ENCODE measurements at regions not wholly inside any gene's neighbourhood (a gene's known extent, or its start where the extent isn't known, plus 50 kb on each side); places are given as distances from the start of the nearest gene placed in this dataset.

DNA sequence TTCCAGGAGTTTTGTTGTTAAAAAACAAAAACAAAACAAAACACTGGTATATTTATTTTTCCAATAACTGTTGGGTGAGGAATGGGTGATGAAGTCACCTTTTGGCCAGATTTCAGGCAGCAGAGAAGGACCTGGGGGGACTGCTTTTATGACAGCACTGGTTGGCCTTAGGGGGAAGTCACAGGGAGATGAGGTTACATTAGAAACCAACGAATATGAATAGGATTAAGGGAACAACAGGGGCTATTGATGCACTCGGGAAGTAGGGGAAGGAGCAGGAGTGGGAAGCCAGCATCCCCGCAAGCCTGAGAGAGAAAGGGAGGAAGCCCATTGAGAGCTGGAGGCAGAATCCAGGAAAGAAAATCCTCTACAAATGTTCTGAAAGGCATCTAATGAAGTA is 958.4 kb downstream of the TYW1 start:
- TF ChIP-seq, protein P1, sequence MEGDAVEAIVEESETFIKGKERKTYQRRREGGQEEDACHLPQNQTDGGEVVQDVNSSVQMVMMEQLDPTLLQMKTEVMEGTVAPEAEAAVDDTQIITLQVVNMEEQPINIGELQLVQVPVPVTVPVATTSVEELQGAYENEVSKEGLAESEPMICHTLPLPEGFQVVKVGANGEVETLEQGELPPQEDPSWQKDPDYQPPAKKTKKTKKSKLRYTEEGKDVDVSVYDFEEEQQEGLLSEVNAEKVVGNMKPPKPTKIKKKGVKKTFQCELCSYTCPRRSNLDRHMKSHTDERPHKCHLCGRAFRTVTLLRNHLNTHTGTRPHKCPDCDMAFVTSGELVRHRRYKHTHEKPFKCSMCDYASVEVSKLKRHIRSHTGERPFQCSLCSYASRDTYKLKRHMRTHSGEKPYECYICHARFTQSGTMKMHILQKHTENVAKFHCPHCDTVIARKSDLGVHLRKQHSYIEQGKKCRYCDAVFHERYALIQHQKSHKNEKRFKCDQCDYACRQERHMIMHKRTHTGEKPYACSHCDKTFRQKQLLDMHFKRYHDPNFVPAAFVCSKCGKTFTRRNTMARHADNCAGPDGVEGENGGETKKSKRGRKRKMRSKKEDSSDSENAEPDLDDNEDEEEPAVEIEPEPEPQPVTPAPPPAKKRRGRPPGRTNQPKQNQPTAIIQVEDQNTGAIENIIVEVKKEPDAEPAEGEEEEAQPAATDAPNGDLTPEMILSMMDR (IDR thresholded peaks at IDR 0.05; ENCODE audit: low read depth, low read length) = no peak
- DNase-seq (ENCODE audit: extremely low read depth, low read depth) = no peak

DNA sequence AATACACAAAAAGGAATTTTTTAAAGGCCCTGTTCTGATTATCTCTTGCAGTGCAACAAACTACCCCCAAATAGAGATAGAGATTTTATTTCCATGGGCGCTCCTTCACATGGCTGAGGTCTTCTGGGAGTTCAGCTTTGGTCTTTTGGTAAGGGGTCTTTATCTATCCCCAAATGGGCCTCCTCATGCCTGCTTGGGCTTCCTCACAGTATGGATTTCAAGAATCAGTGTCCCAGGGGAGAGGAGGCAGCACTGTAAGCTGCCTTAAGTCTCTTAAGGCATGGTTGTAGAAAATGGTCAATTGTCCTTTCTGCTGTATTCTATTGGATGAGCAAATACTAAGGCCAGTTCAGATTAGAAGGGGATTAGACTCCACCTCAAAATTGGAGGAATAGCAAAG is 966.2 kb downstream of the TYW1 start:
- TF ChIP-seq, protein P1 (IDR thresholded peaks at IDR 0.05; ENCODE audit: low read depth, low read length) = no peak
- DNase-seq (ENCODE audit: extremely low read depth, low read depth) = no peak

DNA sequence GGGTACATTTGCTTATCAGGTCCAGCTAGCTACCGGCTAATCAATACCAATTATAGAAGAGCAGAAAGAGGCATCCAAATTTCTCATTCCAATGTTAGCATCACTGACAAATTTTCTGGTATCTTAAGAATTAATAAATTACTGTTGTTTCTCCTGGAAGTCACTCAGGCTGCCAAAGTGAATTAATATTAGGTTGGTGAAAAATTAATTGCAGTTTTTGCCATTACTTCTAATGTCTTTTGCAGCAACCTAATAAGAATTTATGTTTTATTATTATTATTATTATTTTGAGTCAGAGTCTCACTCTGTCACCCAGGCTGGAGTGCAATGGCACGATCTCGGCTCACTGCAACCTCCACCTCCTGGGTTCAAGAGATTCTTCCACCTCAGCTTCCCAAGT is 979.9 kb downstream of the TYW1 start:
- TF ChIP-seq, protein P1 (IDR thresholded peaks at IDR 0.05; ENCODE audit: low read depth, low read length) = no peak
- no peak for DNase-seq (ENCODE audit: extremely low read depth, low read depth)

DNA sequence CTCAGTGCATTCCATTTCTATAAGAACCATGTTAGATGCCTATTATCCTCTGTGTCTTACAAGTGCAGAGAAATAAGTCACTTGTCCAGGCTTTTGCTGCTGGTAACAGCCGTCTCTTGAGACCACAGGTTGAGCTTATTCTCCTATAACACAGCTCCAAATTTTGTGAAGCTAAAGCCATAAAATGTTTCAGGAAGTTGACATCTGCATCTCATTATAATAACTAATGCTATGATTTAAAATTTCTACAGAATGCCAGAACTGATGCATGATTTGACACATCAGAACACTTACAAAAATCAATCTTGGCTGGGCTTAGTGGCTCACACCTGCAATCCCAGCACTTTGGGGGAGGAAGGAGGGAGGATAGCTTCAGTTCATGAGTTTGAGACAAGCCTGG is 986.9 kb downstream of the TYW1 start:
- TF ChIP-seq, protein P1 (IDR thresholded peaks at IDR 0.05; ENCODE audit: low read depth, low read length) = no peak
- DNase-seq (ENCODE audit: extremely low read depth, low read depth) = no peak

DNA sequence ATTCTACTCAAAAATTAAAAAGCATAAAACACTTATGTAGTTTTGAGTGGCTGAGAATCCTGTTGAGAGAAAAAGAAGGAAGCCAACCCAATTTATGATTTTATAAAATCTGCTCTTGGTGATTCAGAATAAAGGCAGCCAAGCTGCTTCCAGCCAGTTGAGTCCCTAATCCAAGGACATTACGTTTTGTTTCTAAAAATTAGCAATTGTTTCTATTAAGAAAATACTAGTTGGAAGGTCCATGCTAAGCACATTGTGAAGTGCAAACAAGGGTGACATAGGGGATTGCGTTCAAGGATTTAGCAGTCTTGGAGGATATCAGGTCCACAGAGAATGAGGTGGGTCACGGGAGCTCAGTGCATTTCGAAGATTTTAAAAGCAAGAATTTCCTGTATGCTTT is 987.7 kb downstream of the TYW1 start:
- TF ChIP-seq, protein P1 (IDR thresholded peaks at IDR 0.05; ENCODE audit: low read depth, low read length) = no peak
- DNase-seq (ENCODE audit: extremely low read depth, low read depth) = no peak

DNA sequence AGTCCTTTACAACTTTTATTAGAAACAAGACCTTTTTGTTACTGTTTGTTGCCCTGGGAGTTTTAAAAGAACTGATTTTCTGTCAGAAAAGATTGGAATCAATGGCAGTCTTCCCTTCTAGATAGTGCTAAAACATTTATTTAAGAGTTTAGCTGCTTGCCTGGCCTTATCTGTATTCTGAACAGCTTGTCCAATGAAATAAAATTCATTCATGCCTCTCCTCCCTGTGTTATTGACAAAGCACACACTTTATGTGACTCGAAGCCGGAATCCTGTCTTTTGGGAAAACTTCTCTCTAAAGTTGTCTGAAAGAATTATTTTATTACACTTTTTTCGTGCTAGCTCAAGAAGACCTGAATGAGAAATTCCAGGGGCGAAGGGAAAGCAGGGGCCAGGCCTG is 992.5 kb downstream of the TYW1 start:
- DNase-seq (ENCODE audit: extremely low read depth, low read depth) = no peak
- TF ChIP-seq, protein P1 (IDR thresholded peaks at IDR 0.05; ENCODE audit: low read depth, low read length) = no peak

DNA sequence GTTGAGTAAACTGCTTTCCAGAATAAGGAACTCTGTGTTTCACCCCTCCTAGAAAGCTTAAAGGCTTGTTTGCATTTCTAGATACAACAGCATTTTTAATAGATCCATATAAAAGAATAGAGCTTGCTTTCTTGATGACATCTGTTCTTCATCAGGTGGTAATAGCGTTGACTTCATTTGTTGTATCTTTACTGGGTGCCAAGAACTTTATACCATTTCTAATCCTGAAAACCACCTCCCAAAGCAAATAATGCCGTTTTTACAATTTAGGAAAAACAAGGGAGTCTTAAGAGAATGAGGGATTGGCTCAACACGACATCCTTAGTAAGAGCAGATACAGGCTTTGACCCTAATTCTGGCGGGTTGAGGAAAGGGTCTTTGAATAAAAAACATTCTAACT is 993.4 kb downstream of the TYW1 start:
- no peak for DNase-seq (ENCODE audit: extremely low read depth, low read depth)
- TF ChIP-seq, protein P1 (IDR thresholded peaks at IDR 0.05; ENCODE audit: low read depth, low read length) = no peak

Data from AG09319 (cell line).